ENCODE measurements at regions not wholly inside any gene's neighbourhood (a gene's known extent, or its start where the extent isn't known, plus 50 kb on each side); places are given as distances from the start of the nearest gene placed in this dataset.

- DNase-seq: no peak
- no peak for ATAC-seq (ENCODE audit: poor library complexity)
- intact Hi-C loops (cut with DNase I): no loop called here
These were observed 784.5 kb downstream of the BRD1 start for GRCh38 chr22:49042877-49043859.

- no peak for DNase-seq
- intact Hi-C loops (cut with DNase I): no loop called here
- ATAC-seq (ENCODE audit: poor library complexity): no peak
These were observed 785.6 kb downstream of the BRD1 start for GRCh38 chr22:49042066-49042465.

GRCh38 chr22:49040754-49041467, 786.8 kb downstream of the BRD1 start:
- DNase-seq (no peak), ATAC-seq (ENCODE audit: poor library complexity) (no peak)
- intact Hi-C loops (cut with DNase I): no loop called here

GRCh38 chr22:49040111-49040510, 787.6 kb downstream of the BRD1 start:
- DNase-seq (no peak), ATAC-seq (ENCODE audit: poor library complexity) (no peak)
- intact Hi-C loops (cut with DNase I): no loop called here

GRCh38 chr22:49039625-49040024, 788.0 kb downstream of the BRD1 start:
- ATAC-seq (ENCODE audit: poor library complexity) (no peak), DNase-seq (no peak)
- intact Hi-C loops (cut with DNase I): no loop called here

- ATAC-seq (ENCODE audit: poor library complexity) (no peak), DNase-seq (no peak)
- intact Hi-C loops (cut with DNase I): no loop called here
These were observed 789.9 kb downstream of the BRD1 start for GRCh38 chr22:49037701-49038245.

- ATAC-seq (ENCODE audit: poor library complexity): no peak
- intact Hi-C loops (cut with DNase I): no loop called here
- DNase-seq: no peak
These were observed 791.2 kb downstream of the BRD1 start for GRCh38 chr22:49036513-49036912.

GRCh38 chr22:49035818-49036457, 791.7 kb downstream of the BRD1 start:
- no peak for DNase-seq
- intact Hi-C loops (cut with DNase I): no loop called here
- no peak for ATAC-seq (ENCODE audit: poor library complexity)

GRCh38 chr22:49034836-49035817, 792.5 kb downstream of the BRD1 start:
- intact Hi-C loops (cut with DNase I): no loop called here
- DNase-seq: no peak
- ATAC-seq (ENCODE audit: poor library complexity): no peak

GRCh38 chr22:49033616-49034015, 794.1 kb downstream of the BRD1 start:
- ATAC-seq (ENCODE audit: poor library complexity) (no peak), DNase-seq (no peak)
- intact Hi-C loops (cut with DNase I): no loop called here

- no peak for DNase-seq
- intact Hi-C loops (cut with DNase I): no loop called here
- no peak for ATAC-seq (ENCODE audit: poor library complexity)
These were observed 794.9 kb downstream of the BRD1 start for GRCh38 chr22:49032821-49033220.

GRCh38 chr22:49031746-49032330, 795.8 kb downstream of the BRD1 start:
- DNase-seq (no peak), ATAC-seq (ENCODE audit: poor library complexity) (no peak)
- intact Hi-C loops (cut with DNase I): no loop called here

- intact Hi-C loops (cut with DNase I): no loop called here
- ATAC-seq (ENCODE audit: poor library complexity) (no peak), DNase-seq (no peak)
These were observed 799.6 kb downstream of the BRD1 start for GRCh38 chr22:49028111-49028510.

- intact Hi-C loops (cut with DNase I): no loop called here
- DNase-seq (no peak), ATAC-seq (ENCODE audit: poor library complexity) (no peak)
These were observed 800.4 kb downstream of the BRD1 start for GRCh38 chr22:49027368-49027670.

GRCh38 chr22:49026494-49027367, 800.9 kb downstream of the BRD1 start:
- intact Hi-C loops (cut with DNase I): no loop called here
- ATAC-seq (ENCODE audit: poor library complexity) (no peak), DNase-seq (no peak)

- ATAC-seq (ENCODE audit: poor library complexity): no peak
- intact Hi-C loops (cut with DNase I): no loop called here
- DNase-seq: no peak
These were observed 801.7 kb downstream of the BRD1 start for GRCh38 chr22:49025791-49026493.
